ENCODE measurements at regions not wholly inside any gene's neighbourhood (a gene's known extent, or its start where the extent isn't known, plus 50 kb on each side); places are given as distances from the start of the nearest gene placed in this dataset.

GRCh38 chr5:111589316-111589715 is 77.0 kb upstream of the STARD4 start:
- Histone ChIP-seq H3K4me1 (ENCODE audit: insufficient read depth) (no peaks in the 10 kb centered on the region), H3K27ac (no peak overlapping the region), H3K36me3 (no peaks in the 10 kb centered on the region), H3K9me3 (no peaks in the 10 kb centered on the region), H3K4me3 (no peak overlapping the region), H3K27me3 (no peaks in the 10 kb centered on the region)
- intact Hi-C loops (cut with DNase I), result no loop called here
- 59 to 71% (median 71%) methylated on average over 1 of the region's 1 CpG for WGBS, 3 donors
- TF ChIP-seq EP300 (IDR thresholded peaks at IDR 0.05) (no peak), POLR2A (IDR thresholded peaks at IDR 0.05) (no peak), CTCF (IDR thresholded peaks at IDR 0.05) (no peak)
- DNase-seq, result no peak

GRCh38 chr5:111587728-111588127 is 75.4 kb upstream of the STARD4 start:
- H3K36me3 ChIP-seq, result no peaks in the 10 kb centered on the region
- TF ChIP-seq EP300 (IDR thresholded peaks at IDR 0.05) (no peak), POLR2A (IDR thresholded peaks at IDR 0.05) (no peak), CTCF (IDR thresholded peaks at IDR 0.05) (no peak)
- no peaks in the 10 kb centered on the region for H3K27me3 ChIP-seq

GRCh38 chr5:111585946-111586345 is 73.6 kb upstream of the STARD4 start:
- TF ChIP-seq EP300 (IDR thresholded peaks at IDR 0.05) (no peak), CTCF (IDR thresholded peaks at IDR 0.05) (no peak), POLR2A (IDR thresholded peaks at IDR 0.05) (no peak)
- Histone ChIP-seq H3K9me3 (no peaks in the 10 kb centered on the region), H3K27ac (no peak overlapping the region), H3K4me3 (no peak overlapping the region), H3K27me3 (no peaks in the 10 kb centered on the region), H3K36me3 (no peaks in the 10 kb centered on the region), H3K4me1 (ENCODE audit: insufficient read depth) (no peaks in the 10 kb centered on the region)
- DNase-seq, result no peak
- intact Hi-C loops (cut with DNase I), result no loop called here
- WGBS, 3 donors, result 74 to 81% (median 77%) methylated on average over 4 of the region's 4 CpGs

More at GRCh38 chr5:111587728-111588127, 75.4 kb upstream of the STARD4 start:
- intact Hi-C loops (cut with DNase I), result no loop called here
- Histone ChIP-seq H3K4me3 (no peak overlapping the region), H3K4me1 (ENCODE audit: insufficient read depth) (no peaks in the 10 kb centered on the region), H3K27ac (no peak overlapping the region), H3K9me3 (no peaks in the 10 kb centered on the region)
- DNase-seq, result no peak

GRCh38 chr5:111585291-111585690 is 73.0 kb upstream of the STARD4 start:
- no peaks in the 10 kb centered on the region for H3K4me1 ChIP-seq (ENCODE audit: insufficient read depth)
- no peak overlapping the region for H3K4me3 ChIP-seq
- no peaks in the 10 kb centered on the region for H3K36me3 ChIP-seq
- no peaks in the 10 kb centered on the region for H3K9me3 ChIP-seq
- intact Hi-C loops (cut with DNase I), result no loop called here
- no peak overlapping the region for H3K27ac ChIP-seq
- TF ChIP-seq CTCF (IDR thresholded peaks at IDR 0.05), result no peak
- no peak for TF ChIP-seq POLR2A (IDR thresholded peaks at IDR 0.05)
- no peak for TF ChIP-seq EP300 (IDR thresholded peaks at IDR 0.05)
- no peak for DNase-seq
- H3K27me3 ChIP-seq, result no peaks in the 10 kb centered on the region
- 95 to 100% (median 97%) methylated on average over 1 of the region's 1 CpG for WGBS, 3 donors

- Histone ChIP-seq H3K36me3 (no peaks in the 10 kb centered on the region), H3K4me3 (no peak overlapping the region), H3K9me3 (no peaks in the 10 kb centered on the region), H3K4me1 (ENCODE audit: insufficient read depth) (no peaks in the 10 kb centered on the region), H3K27ac (no peak overlapping the region), H3K27me3 (no peaks in the 10 kb centered on the region)
- WGBS, 3 donors, result 71 to 79% (median 74%) methylated on average over 1 of the region's 1 CpG
- TF ChIP-seq EP300 (IDR thresholded peaks at IDR 0.05), result no peak
- no peak for TF ChIP-seq POLR2A (IDR thresholded peaks at IDR 0.05)
- no peak for TF ChIP-seq CTCF (IDR thresholded peaks at IDR 0.05)
- DNase-seq, result no peak
- intact Hi-C loops (cut with DNase I), result no loop called here
Observed at GRCh38 chr5:111584651-111585050, 72.3 kb upstream of the STARD4 start.
